NCI-H2171 treated with DMSO at 0.1 percent for 48 hours (cell line): ENCODE measurements at regions not wholly inside any gene's neighbourhood (a gene's known extent, or its start where the extent isn't known, plus 50 kb on each side); places are given as distances from the start of the nearest gene placed in this dataset.

Experiments used
- DNase-seq: peaks from one replicate; lab custom pipeline; 2025; lab: John Stamatoyannopoulos, UW

GRCh38 chr4:81667539-81667938, 195.8 kb upstream of the RASGEF1B start:
- DNase-seq = no peak

GRCh38 chr4:81666491-81666890, 194.8 kb upstream of the RASGEF1B start:
- no peak for DNase-seq

- no peak for DNase-seq
Observed at GRCh38 chr4:81665649-81666048, 193.9 kb upstream of the RASGEF1B start.

DNA sequence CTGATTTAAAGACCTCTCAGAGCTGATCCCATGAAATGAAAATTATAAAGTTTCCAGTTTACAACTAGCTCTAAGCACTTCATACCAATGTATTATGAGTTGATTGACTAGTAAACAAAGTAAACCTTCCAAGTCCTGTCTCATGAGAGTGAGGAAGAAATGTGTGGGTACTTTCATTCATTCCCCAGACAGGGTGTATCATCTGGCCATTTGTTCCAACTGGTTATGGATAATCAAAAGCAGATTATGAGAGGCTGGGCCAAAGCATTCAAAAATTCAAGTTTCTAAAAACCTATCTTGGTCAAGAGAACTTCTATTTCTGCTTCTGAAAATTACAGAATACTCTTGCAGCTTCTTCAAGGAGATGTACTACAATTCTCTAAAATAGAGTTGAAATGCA, 193.3 kb upstream of the RASGEF1B start:
- DNase-seq = no peak

GRCh38 chr4:81664079-81664478, 192.4 kb upstream of the RASGEF1B start:
- no peak for DNase-seq

DNA sequence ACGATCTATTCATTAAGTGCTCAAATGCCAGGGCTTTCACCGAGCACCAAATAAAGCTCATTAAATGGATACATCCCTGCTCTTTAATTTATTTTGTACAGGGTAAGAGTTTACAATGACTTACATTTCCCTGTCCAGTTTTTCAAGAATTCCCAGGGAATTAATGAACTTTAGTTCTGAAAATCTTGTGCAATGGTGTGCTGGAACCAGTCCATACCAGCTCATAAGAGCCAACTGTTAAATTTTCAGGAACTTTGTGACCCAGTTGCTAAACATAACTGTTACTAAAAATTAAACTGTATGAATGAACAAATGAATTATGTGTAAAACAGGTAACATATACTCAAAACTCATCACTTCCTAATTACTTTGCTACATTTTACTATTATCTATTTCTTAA, 191.7 kb upstream of the RASGEF1B start:
- no peak for DNase-seq

DNA sequence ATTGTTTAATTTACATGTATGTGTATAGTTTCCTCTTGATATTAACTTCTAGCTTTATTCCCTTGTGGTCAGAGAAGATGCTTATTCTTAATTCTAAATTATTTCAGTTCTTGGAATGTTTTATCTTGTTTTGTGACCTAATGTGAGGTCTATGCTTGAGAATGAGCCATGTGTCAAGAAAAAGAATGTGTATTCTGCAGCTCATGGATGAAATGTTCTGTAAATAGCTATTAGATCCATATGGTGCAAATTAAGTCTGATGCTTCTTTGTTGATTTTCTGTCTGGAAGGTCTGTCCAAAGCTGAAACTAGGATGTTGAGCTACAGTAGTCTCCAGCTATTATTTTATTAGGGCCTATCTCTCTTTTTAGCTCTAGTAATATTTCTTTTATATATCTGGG, 187.3 kb upstream of the RASGEF1B start:
- DNase-seq = peak; percentile 3

GRCh38 chr4:81652069-81652478, 180.4 kb upstream of the RASGEF1B start:
- no peak for DNase-seq

GRCh38 chr4:81651243-81651899, 179.7 kb upstream of the RASGEF1B start:
- no peak for DNase-seq

DNA sequence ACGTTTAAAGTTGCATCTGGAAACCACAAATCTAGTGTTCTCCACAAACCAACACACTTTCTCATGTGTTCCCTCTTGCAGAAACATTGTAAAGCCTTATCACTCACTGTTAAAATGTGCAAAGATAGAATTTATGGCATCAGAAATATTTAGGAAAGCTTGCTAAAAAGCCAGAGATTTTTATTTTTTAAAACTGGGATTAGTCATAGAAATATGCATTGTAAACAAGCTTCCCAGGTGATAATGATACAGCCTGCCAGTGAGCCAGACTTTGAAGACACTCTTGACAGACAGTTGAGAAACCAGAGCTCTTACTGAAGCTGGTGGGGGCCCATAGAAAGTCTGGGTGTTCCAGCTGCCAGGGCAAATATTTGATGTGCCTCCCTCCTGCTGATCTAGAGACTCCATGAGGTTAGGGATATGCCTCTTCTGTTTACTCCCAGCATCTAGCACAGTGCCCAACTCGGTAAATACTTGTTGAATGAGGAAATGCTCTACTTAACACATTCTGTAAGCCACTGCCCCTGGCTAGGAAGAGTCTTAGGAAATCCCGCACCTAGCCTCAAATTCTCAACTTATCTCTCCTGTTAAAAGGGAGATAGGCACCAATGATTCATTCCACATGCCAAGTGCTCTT, 179.0 kb upstream of the RASGEF1B start:
- peak; percentile 28 for DNase-seq

GRCh38 chr4:81648576-81649275, 177.0 kb upstream of the RASGEF1B start:
- no peak for DNase-seq

- DNase-seq = no peak
Observed at GRCh38 chr4:81647388-81647787, 175.7 kb upstream of the RASGEF1B start.

- DNase-seq = no peak
Observed at GRCh38 chr4:81642543-81642942, 170.8 kb upstream of the RASGEF1B start.

DNA sequence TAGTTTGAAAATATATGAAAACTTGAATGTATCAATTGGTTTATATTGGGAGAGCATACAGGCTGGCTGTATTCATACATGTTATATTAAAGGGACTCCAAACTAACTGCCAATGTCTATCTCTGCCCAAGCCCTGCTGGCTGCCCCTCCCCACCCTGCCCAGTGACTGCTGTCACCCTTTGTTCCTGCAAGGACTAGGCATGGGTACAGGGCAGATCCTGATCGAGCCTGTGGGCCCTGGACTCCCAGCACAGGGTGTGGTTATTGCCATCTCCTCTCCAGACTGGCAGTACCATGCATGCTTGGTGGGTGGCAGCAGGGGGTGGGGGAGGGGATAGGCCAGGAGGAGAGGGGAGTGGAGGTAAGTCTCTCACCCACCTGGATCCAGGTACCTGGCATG, 167.5 kb upstream of the RASGEF1B start:
- DNase-seq = no peak

GRCh38 chr4:81638698-81639097, 167.0 kb upstream of the RASGEF1B start:
- no peak for DNase-seq

GRCh38 chr4:81635739-81636138, 164.0 kb upstream of the RASGEF1B start:
- DNase-seq = peak; percentile 9

GRCh38 chr4:81634766-81635549, 163.3 kb upstream of the RASGEF1B start:
- DNase-seq = no peak

DNA sequence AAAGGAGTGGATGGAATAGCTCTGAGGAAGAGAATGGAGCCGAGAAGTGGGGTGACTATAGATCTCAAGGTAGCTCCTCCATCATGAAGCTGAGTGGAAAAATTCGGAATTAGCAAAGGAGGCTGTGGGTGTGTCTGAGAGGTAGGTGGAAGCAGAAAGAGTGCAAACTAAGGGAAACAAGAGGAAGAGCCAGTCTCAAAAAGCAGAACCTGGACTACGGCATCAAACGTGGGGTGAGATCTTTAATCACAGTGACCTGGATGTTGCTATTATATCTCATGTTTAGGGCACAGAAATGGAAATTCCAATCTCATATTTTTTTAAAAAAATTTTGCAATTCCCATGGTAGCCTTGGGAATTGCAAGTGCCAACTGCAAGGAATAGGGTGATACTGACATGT, 162.5 kb upstream of the RASGEF1B start:
- no peak for DNase-seq

DNA sequence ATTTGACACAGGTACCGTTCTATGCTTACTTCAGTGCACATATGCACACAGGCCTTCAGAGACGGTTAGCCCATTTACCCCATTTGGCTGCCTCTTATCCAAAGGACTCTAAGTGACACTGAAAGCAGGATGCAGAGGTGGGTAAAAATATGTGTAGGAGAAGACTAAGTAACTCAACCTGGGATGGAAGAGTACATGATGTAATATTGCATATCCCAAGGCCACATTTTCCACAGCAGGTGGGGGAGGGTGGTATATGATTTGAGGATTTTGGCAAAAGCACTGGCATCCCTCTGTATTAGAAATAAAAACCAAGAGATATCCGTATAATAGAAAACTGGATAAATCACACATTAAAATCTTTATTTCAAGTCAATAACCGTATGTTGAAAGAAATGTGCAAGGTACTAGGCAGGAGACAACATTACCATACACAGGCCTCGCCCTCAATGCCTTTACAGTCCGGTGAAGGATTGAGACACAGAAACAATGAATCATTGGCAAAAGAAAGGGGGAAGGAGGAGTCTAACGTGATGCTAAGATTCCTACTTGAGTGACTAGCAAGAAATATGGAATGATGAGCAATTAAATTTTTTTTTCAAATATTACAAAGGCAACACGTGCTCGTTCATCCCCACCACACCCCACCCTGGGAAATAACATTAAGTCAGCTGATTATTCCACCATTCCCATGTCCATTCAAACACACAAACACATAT, 161.0 kb upstream of the RASGEF1B start:
- DNase-seq = no peak

GRCh38 chr4:81631958-81632441, 160.3 kb upstream of the RASGEF1B start:
- DNase-seq = peak; percentile 66

GRCh38 chr4:81629366-81629765, 157.7 kb upstream of the RASGEF1B start:
- no peak for DNase-seq

GRCh38 chr4:81628489-81628888, 156.8 kb upstream of the RASGEF1B start:
- DNase-seq = no peak
